Occipital lobe (tissue), 1 donor: ENCODE measurements at regions not wholly inside any gene's neighbourhood (a gene's known extent, or its start where the extent isn't known, plus 50 kb on each side); places are given as distances from the start of the nearest gene placed in this dataset.

Source experiments
- DNase-seq: peaks from one replicate; lab custom pipeline; 2025; lab: John Stamatoyannopoulos, UW

GRCh38 chr2:81996332-81996731, 1691.8 kb upstream of the LRRTM1 start:
- DNase-seq, result no peak

- no peak for DNase-seq
These were observed 1686.7 kb upstream of the LRRTM1 start for GRCh38 chr2:81991282-81991681.

DNA sequence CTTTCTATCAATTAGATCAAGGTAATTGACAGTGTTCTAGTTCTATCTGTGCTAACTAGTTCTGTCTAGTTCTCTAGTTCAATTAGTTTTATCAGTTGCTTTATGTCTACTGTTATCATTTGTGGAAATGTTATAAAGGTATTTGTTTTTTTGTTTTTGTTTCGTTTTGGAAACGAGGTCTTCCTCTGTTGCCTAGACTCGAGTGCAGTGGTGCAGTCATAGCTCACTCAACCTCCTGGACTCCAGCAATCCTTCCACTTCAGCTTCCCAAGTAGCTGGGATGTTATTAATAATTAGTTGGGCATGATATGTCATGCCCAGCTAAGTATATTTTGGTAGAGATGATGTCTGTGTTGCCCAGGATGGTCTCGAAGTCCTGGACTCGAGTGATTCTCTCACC, 1682.8 kb upstream of the LRRTM1 start:
- DNase-seq, result no peak

DNA sequence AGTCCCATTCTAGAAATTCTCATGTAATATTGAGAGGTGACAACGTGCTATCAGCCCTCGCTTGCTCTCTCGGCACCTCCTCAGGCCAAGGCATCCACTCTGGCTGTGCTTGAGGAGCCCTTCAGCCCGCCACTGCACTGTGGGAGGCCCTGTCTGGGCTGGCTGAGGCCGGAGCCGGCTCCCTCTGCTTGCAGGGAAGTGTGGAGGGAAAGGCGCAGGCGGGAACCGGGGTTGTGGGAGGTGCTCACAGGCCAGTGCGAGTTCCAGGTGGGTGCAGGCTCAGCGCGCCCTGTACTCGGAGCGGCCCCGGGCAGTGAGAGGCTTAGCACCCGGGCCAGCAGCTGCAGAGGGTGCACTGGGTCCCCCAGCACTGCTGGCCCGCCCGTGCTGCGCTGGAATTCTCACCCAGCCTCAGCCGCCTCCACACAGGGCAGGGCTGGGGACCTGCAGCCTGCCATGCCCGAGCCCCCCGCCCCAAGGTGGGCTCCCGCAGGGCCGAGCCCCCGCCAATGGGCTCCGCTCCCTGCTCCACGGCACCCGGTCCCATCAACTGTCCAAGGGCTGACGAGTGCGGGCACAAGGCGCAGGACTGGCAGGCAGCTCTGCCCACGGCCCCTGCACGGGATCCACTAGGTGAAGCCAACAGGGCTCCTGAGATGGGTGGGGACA, 1680.6 kb upstream of the LRRTM1 start:
- no peak for DNase-seq

- DNase-seq, result no peak
These were observed 1677.0 kb upstream of the LRRTM1 start for GRCh38 chr2:81981585-81981984.

GRCh38 chr2:81979086-81979485, 1674.5 kb upstream of the LRRTM1 start:
- DNase-seq, result no peak

GRCh38 chr2:81976998-81977397, 1672.4 kb upstream of the LRRTM1 start:
- DNase-seq, result no peak

DNA sequence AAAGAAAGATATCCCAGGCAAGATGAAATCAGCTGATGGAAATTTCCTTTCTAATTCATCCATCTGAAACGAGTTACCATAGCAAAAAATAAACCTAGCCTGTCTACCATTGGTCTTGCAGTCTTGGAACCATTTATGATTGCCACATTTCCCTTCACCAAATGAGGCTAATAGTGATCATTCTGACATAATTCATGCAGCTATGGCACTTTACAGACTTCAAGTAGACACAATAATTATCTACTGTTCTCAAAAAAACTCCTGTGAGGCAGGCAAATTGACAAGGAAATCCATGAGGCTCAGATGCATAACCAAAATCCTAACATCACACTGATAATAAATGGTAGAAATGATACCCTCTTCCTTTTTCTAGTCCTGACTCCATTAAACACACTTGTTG, 1669.7 kb upstream of the LRRTM1 start:
- DNase-seq, result no peak

DNA sequence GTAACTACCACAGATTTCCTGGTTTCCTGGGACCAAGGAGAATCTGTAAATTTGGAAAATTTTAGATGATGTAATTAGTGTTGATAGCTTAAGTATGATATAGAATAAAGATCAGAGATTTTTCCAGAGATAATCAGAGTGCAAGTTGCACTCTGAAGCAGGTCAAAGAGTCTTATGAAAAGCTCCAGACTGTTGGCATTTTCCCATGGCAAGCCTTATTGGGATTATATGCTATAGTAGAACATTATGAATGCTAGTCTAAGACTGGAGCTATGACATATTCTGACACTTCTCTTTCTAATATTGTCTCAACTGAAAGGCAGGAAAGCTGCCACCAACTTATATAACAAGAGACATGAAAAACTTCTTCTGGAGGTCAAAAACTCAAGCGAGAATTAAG, 1638.3 kb upstream of the LRRTM1 start:
- DNase-seq, result no peak

GRCh38 chr2:81942136-81942680, 1637.7 kb upstream of the LRRTM1 start:
- DNase-seq, result no peak

- DNase-seq, result no peak
These were observed 1635.9 kb upstream of the LRRTM1 start for GRCh38 chr2:81940266-81940955.

- no peak for DNase-seq
These were observed 1633.4 kb upstream of the LRRTM1 start for GRCh38 chr2:81937944-81938343.

- DNase-seq, result no peak
These were observed 1599.0 kb upstream of the LRRTM1 start for GRCh38 chr2:81903534-81903933.

- no peak for DNase-seq
These were observed 1596.5 kb upstream of the LRRTM1 start for GRCh38 chr2:81901017-81901416.

GRCh38 chr2:81895620-81896250, 1591.2 kb upstream of the LRRTM1 start:
- DNase-seq, result no peak

DNA sequence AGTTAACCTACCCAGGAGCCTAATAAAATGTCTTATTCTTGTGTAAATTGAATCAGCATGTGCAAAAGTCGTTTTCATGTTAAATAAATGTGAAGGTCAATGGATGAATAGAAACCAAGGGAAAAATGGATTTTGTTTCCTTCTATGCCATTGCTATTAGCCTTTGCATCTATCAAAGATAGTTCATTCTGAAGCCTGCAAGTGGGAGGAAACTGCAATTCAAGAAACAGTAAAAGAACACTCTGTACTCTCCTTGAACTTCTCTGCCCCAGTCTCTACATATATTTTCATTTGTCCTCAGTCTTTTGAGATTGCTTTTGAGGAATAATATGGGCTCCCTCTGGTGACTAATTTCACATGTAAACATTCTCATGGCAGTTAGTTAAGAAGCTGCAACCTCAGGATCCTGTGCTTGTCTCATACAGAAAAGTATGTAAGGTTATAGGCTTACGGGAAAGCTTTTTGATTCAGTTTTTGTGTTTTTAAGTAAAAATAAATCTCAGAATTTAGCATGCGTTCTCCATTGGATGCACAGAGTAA, 1590.0 kb upstream of the LRRTM1 start:
- DNase-seq, result no peak

GRCh38 chr2:81876624-81877023, 1572.1 kb upstream of the LRRTM1 start:
- no peak for DNase-seq

- no peak for DNase-seq
These were observed 1567.5 kb upstream of the LRRTM1 start for GRCh38 chr2:81872006-81872405.

DNA sequence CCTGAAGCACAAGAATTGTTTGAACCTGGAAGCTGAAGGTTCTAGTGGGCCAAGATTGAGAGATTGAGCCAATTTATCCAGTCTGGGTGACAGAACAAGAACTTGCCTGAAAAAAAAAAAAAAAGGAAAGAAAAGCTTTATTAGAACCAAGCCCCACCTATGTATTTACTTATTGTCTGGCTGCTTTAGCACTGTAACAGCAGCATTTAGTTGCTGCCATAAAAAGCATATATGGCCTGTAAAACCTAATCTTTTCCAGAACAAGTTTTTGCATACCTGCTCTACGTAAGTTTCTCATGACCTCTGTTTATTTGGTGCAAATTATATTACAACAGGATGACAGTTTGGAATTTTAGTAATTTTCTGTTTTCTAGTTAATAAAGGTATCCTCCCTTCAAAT, 1565.6 kb upstream of the LRRTM1 start:
- no peak for DNase-seq

DNA sequence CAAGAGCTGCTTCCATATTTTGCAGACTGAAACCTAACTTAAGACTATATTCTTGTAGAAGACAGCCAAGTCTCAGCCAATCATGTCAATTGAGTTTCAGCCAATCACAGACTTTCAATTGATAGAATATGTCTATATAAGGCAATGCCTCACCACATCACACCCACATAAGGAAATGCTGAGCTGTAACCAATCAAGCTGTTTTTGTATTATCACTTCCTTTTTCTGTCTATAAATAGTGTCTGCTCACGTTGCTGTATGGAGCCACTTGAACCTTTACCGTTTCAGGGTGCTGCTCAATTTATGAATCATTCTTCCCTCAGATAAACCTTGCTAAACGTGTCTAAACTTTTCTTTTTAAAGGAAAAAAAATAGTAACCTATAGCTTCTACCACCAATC, 1554.4 kb upstream of the LRRTM1 start:
- no peak for DNase-seq

DNA sequence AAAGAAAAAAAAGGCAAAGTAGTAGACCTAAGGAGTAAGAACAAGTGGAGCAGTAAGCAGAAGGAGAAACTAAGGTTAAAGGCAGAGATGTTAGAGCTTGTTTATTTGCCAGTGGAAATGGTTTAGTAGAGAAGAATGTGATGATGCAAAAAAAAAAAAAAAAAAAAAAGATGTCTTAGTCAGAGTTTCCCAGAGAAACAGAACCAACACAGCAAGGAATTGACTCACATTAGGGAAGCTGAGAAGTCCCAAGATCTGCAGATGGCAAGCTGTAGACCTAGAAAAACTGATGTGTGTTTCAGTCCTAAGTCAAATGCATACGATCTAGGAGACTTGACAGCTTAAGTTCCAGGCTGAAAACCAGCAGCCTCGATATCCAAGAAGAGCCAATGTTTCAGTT, 1548.8 kb upstream of the LRRTM1 start:
- DNase-seq, result no peak

GRCh38 chr2:81852651-81853050, 1548.1 kb upstream of the LRRTM1 start:
- no peak for DNase-seq
